ENCODE measurements at regions not wholly inside any gene's neighbourhood (a gene's known extent, or its start where the extent isn't known, plus 50 kb on each side); places are given as distances from the start of the nearest gene placed in this dataset.

- H3K9me3 ChIP-seq: no peaks in the 10 kb centered on the region
- H3K4me3 ChIP-seq (replicated peaks in 1 of 3): no peak overlapping the region
- H3K4me1 ChIP-seq: no peaks in the 10 kb centered on the region
- DNase-seq: no peak
- no peaks in the 10 kb centered on the region for H3K27me3 ChIP-seq
- no peak overlapping the region for H3K27ac ChIP-seq
- intact Hi-C loops (cut with DNase I): no loop called here
- 54 to 59% methylated on average over 3 of the region's 3 CpGs for WGBS, 2 donors
- TF ChIP-seq CTCF (IDR thresholded peaks at IDR 0.05) (no peak), POLR2A (IDR thresholded peaks at IDR 0.05) (no peak)
- H3K36me3 ChIP-seq: no peaks in the 10 kb centered on the region
Observed at GRCh38 chr7:145169908-145170307, 334.1 kb upstream of the TPK1 start.

GRCh38 chr7:145168879-145169278 is 333.0 kb upstream of the TPK1 start:
- TF ChIP-seq POLR2A (IDR thresholded peaks at IDR 0.05) (no peak), CTCF (IDR thresholded peaks at IDR 0.05) (no peak)
- no peak for DNase-seq
- Histone ChIP-seq H3K27ac (no peak overlapping the region), H3K27me3 (no peaks in the 10 kb centered on the region), H3K9me3 (no peaks in the 10 kb centered on the region), H3K4me1 (no peaks in the 10 kb centered on the region), H3K36me3 (no peaks in the 10 kb centered on the region), H3K4me3 (replicated peaks in 1 of 3) (no peak overlapping the region)
- WGBS, 2 donors: 93 to 95% methylated on average over 4 of the region's 4 CpGs
- intact Hi-C loops (cut with DNase I): no loop called here

- TF ChIP-seq CTCF (IDR thresholded peaks at IDR 0.05) (no peak), POLR2A (IDR thresholded peaks at IDR 0.05) (no peak)
- Histone ChIP-seq H3K36me3 (no peaks in the 10 kb centered on the region), H3K9me3 (no peaks in the 10 kb centered on the region), H3K4me3 (replicated peaks in 1 of 3) (no peak overlapping the region), H3K27me3 (no peaks in the 10 kb centered on the region), H3K27ac (no peak overlapping the region), H3K4me1 (no peaks in the 10 kb centered on the region)
- no peak for DNase-seq
- intact Hi-C loops (cut with DNase I): no loop called here
- WGBS, 2 donors: 83 to 88% methylated on average over 5 of the region's 5 CpGs
Observed at GRCh38 chr7:145168427-145168826, 332.6 kb upstream of the TPK1 start.

GRCh38 chr7:145156834-145157233 is 321.0 kb upstream of the TPK1 start:
- DNase-seq: no peak
- Histone ChIP-seq H3K27me3 (no peaks in the 10 kb centered on the region), H3K27ac (no peak overlapping the region), H3K36me3 (no peaks in the 10 kb centered on the region), H3K9me3 (no peaks in the 10 kb centered on the region), H3K4me1 (no peaks in the 10 kb centered on the region), H3K4me3 (replicated peaks in 1 of 3) (no peak overlapping the region)
- TF ChIP-seq POLR2A (IDR thresholded peaks at IDR 0.05) (no peak), CTCF (IDR thresholded peaks at IDR 0.05) (no peak)
- intact Hi-C loops (cut with DNase I): no loop called here
- WGBS, 2 donors: 24 to 36% methylated on average over 1 of the region's 1 CpG

GRCh38 chr7:145152589-145152988 is 316.7 kb upstream of the TPK1 start:
- H3K27me3 ChIP-seq: no peaks in the 10 kb centered on the region
- 68 to 70% methylated on average over 3 of the region's 3 CpGs for WGBS, 2 donors
- no peaks in the 10 kb centered on the region for H3K9me3 ChIP-seq
- intact Hi-C loops (cut with DNase I): no loop called here
- H3K4me3 ChIP-seq (replicated peaks in 1 of 3): no peak overlapping the region
- DNase-seq: no peak
- no peak for TF ChIP-seq POLR2A (IDR thresholded peaks at IDR 0.05)
- no peak overlapping the region for H3K27ac ChIP-seq
- H3K36me3 ChIP-seq: no peaks in the 10 kb centered on the region
- no peaks in the 10 kb centered on the region for H3K4me1 ChIP-seq

- H3K36me3 ChIP-seq: no peaks in the 10 kb centered on the region
- no peaks in the 10 kb centered on the region for H3K9me3 ChIP-seq
- WGBS, 2 donors: 65 to 73% methylated on average over 11 of the region's 11 CpGs
- no peak overlapping the region for H3K27ac ChIP-seq
- H3K4me3 ChIP-seq (replicated peaks in 1 of 3): no peak overlapping the region
- H3K4me1 ChIP-seq: no peaks in the 10 kb centered on the region
- TF ChIP-seq CTCF (IDR thresholded peaks at IDR 0.05) (no peak), POLR2A (IDR thresholded peaks at IDR 0.05) (no peak)
- intact Hi-C loops (cut with DNase I): no loop called here
- DNase-seq: no peak
- H3K27me3 ChIP-seq: no peaks in the 10 kb centered on the region
Observed at GRCh38 chr7:145151676-145152075, 315.8 kb upstream of the TPK1 start.

All from thyroid gland (tissue), 4 donors.